ENCODE measurements at regions not wholly inside any gene's neighbourhood (a gene's known extent, or its start where the extent isn't known, plus 50 kb on each side); places are given as distances from the start of the nearest gene placed in this dataset.

GRCh38 chr22:22751043-22751603 is 106.7 kb downstream of the GGTLC2 start:
- TF ChIP-seq CTCF (IDR thresholded peaks at IDR 0.05; ENCODE audit: poor library complexity) (no peak), EZH2phosphoT487 (IDR thresholded peaks at IDR 0.05; ENCODE audit: low read depth, severe bottlenecking, unreplicated experiment) (no peak), EZH2 (IDR thresholded peaks at IDR 0.05; ENCODE audit: borderline replicate concordance) (no peak)

Measured in hepatocyte (in vitro differentiated cells).